NCI-H146 (cell line): ENCODE measurements at regions not wholly inside any gene's neighbourhood (a gene's known extent, or its start where the extent isn't known, plus 50 kb on each side); places are given as distances from the start of the nearest gene placed in this dataset.

ENCODE experiments used
- DNase-seq: peaks from one replicate; lab custom pipeline; 2025; lab: John Stamatoyannopoulos, UW

DNA sequence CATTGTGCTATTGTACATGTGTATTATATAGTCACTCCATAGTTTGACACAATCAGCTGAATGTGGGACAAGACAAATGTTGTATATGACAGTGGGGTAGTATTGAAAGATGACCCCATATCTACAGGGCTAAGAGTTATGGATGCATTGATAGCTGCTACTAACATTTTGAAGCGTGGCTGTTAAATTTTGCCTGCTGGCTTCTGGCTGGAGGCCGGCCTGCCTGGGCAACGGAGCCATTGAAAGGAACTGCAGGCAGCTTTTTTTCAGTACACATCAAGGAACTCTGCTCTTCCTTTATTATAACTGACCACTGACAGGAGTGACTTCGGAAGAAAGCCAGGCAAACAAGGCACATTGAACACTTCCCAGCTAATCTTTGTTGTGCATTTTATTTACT, 76.1 kb upstream of the TMEM33 start:
- no peak for DNase-seq

- no peak for DNase-seq
Observed at GRCh38 chr4:41857226-41857641, 78.0 kb upstream of the TMEM33 start.

DNA sequence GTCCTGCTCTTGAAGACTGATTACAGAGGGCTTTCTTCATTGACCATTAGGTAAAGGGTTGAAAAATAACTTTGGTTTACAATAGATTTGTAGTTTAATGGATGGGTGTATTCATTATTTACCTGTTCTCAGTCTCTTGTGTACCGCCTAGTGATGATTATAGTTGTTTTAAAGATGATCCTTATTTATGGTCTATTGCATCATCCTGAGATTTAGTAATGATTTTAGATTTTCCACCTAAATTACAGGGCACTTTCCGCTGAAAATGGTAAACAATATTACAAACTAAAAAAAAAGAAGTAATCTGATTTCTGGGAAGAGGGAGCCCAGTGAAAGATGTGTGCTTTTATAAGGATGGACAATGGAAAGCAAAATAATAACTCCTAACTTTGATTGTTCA, 78.4 kb upstream of the TMEM33 start:
- DNase-seq = no peak

DNA sequence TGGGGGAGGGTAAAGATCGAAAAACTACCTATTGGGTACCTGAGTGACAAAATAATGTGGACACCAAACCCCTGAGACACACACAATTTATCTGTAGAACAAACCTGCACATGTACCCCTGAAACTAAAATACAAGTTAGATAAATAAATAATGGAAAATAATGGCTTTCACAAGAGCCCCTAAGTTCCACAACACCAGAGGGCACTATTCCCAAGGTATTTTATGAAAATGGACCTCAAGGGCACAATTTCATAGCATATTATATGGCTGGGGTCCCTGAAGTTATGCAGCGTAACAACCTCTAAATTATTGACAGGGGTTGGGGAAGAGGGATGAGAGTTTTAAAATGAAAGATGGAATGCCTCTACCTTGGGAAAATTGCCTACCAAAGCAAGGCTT, 81.3 kb upstream of the TMEM33 start:
- no peak for DNase-seq

DNA sequence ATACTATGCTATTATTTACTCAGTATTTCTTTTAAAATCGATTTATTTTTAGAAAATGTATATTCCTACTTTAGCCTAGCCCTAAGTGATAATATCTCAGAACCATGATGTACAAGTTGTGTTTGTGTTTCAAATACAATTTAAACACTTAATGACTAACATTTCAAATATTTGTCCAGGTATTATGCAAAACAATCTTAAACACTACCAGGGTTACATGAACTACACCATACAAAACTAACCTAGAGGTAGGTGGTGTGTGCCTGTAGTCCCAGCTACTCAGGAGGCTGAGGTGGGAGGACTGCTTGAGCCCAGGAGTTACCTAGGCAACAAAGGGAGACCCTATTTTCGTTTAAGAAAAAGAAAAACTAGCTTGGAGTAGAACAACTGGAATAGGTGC, 83.0 kb upstream of the TMEM33 start:
- DNase-seq = no peak

GRCh38 chr4:41851621-41852020, 83.6 kb upstream of the TMEM33 start:
- DNase-seq = no peak

- no peak for DNase-seq
Observed at GRCh38 chr4:41844327-41844726, 90.9 kb upstream of the TMEM33 start.

DNA sequence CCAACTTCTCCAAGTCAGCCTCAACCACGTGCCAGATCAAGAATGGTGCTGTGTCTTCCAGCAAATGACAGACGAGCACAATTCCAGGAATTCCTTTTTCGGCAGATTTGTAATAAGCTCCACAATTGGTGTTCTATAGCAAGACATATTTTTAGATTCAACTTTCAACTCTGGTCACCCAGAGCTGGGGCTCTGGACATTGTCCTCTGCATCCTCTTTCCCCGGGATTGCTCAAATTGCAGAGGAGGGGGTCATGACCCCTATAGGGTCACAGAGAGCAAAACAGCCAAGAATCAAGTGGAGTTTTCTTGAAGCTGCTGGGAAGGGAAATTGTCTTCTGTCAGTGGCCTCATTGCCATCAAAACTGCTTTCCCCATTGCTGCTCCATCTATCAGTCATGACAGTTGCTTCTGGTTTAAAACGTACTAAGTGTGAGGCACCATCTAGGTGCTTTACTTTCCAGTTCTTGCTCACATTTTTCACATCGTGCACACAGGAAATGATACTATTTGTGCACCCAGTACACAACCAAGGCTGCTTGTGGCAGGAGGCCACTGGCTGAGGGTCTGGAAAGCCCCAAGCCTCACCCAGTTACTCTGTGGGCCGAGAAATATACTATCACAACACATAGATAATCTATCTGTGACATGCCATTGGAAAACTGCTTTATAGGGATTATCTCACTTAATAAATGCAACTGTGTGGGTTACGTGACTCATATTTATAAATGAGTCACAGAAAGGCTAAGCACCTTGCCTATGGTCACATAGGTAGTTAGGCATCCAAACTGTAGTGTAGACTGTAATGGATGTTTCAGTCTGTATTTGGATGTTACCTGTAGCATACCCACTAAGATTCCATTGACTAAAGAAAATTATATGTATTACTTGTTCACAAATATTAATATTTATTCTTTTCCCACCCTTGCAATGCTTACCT, 91.7 kb upstream of the PHOX2B start:
- no peak for DNase-seq

- no peak for DNase-seq
Observed at GRCh38 chr4:41838590-41838989, 90.1 kb upstream of the PHOX2B start.

DNA sequence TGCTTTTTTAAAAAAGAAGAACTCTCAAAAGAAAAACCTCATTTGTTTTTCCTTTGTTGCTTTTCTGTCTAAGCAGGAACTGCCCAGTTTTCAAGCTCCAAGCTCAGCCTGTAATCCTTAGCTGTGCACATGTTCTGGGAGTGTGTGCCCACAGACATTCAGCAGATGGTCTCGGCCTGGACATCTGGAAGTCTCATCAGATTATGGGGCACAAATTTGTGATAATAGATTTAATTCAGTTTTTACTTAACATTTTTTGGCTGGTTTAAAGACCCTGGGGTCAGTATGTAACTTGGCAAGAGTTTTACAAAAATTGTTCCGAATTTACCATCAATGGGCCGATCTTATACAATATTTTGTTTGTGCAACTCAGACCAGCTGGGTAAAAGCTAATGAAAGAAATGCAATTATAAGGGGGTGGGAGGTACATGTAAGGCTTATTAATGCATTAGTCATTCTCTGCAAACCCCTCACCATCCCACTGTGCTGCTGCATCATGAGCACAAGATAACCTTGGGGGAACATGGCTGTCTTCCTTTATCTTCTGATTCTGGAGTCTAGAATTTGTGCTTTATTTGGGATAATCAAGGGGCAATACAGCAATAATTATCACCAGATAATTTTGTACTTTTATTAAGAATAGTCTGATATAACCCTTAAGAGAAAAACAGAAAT, 86.9 kb upstream of the PHOX2B start:
- no peak for DNase-seq

GRCh38 chr4:41832961-41833360, 84.4 kb upstream of the PHOX2B start:
- DNase-seq = no peak

- DNase-seq = no peak
Observed at GRCh38 chr4:41822325-41822724, 73.8 kb upstream of the PHOX2B start.

GRCh38 chr4:41820473-41820872, 71.9 kb upstream of the PHOX2B start:
- DNase-seq = no peak

DNA sequence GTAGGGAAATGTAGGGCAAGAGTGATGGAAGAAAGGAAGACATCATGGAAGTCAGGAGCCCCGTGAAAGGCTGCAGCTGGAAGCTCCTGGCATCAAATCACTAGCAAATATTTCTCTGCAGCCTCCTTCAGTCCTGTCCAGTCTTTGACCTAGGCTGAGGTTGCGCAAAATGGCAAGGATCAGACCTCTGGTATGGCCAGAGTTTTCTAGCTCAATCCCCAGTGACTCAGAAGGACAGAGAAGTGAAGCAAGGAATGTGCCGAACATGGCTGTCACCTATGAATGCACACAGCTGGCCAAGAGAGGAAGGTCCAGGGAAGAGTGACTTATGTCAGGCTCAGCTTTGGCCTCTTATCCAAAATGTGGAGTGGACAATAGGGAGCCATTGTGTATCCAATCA, 71.1 kb upstream of the PHOX2B start:
- no peak for DNase-seq

DNA sequence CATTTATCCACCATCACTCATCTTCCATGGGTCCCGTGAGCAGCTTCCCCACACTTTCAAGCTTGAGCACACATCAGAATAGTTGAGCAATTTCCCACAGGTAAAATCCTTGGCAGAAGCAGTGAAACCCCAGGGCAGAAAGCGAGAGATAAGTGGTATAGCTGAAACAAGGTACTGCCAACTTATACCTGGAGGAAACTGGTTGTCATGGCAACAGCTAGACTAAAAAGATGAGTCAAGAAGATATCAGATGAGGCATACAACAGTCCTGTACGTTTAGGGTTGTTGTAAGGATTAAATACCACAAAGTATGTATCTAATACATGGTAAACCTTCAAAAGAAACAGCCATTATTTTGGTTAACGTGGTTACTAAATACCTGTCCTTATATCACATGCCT, 66.9 kb upstream of the PHOX2B start:
- no peak for DNase-seq

DNA sequence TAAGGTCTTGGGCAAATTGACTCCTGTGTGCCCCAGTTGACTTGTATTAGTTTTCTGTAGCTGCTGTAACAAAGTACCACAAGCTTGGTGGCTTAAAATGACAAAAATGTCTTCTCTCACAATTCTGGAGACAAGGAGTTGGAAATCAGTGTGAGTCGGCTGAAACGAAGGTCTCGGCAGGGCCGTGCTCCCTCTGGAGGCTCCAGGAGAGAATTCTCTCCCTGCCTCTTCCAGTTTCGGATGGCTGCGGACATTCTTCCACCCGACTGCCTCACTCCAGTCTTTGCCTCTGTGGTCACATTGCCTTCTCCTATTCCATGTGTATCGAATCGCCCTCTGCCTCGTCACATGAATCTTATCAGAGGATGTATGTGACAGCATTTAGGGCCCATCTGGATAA, 66.0 kb upstream of the PHOX2B start:
- DNase-seq = no peak

DNA sequence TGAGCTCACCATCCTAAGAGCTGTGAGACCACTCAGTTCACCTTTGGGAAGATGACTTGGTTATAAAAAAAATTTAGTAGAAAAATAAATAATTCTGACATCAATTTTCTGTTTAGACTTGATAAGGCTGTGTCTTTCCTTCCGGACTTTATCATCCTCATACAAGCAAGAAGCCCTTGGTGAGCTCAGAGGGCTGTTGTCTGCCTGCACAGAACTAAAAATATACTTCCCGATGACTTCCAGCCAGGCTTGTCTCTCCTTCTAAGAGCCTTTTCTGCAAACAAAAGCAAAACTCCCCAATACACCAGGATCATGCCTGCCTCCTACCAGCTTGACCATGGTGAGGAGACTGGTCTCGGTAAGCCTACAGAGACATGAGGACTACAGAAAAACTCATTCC, 58.3 kb upstream of the PHOX2B start:
- no peak for DNase-seq

- DNase-seq = no peak
Observed at GRCh38 chr4:41802590-41802989, 54.1 kb upstream of the PHOX2B start.

GRCh38 chr4:41799126-41799525, 50.6 kb upstream of the PHOX2B start:
- no peak for DNase-seq
